Keratinocyte (primary cell): ENCODE measurements at regions not wholly inside any gene's neighbourhood (a gene's known extent, or its start where the extent isn't known, plus 50 kb on each side); places are given as distances from the start of the nearest gene placed in this dataset.

Experiments used
- DNase-seq: peaks from one replicate; pipeline ENCODE4 v3.0.0-alpha.2; 2011; ENCODE audit warnings: low read depth, missing footprints, low spot score
- FAIRE-seq: peaks from 2 replicates; lab custom pipeline; 2011; peaks lifted over from hg19 to GRCh38; lab: Jason Lieb, UNC
- H2AFZ ChIP-seq: 2 replicates; pipeline ENCODE4 v1.6.0; 2012; ENCODE audit warnings: low read length, control low read depth, inconsistent platforms; ENCODE audit not compliant: control insufficient read depth
- H3K27ac ChIP-seq: 2 replicates; pipeline ENCODE4 v1.5.1; 2011; ENCODE audit warnings: low read length; ENCODE audit not compliant: control insufficient read depth, insufficient read depth
- H3K27me3 ChIP-seq: 3 replicates; pipeline ENCODE4 v1.6.0; 2011; ENCODE audit warnings: low read length; ENCODE audit not compliant: control insufficient read depth, insufficient read depth; ENCODE audit errors: extremely low read depth
- H3K36me3 ChIP-seq, 2 experiments: 2 replicates in 1 of 2; 3 replicates in 1 of 2; pipeline ENCODE4 v1.5.1; 2011; ENCODE audit warnings: low read length in 2 of 2, mild to moderate bottlenecking in 1 of 2; ENCODE audit not compliant: control insufficient read depth in 2 of 2, insufficient read depth in 2 of 2; ENCODE audit errors: extremely low read depth in 1 of 2
- H3K4me1 ChIP-seq: 3 replicates; pipeline ENCODE4 v1.5.1; 2011; ENCODE audit warnings: low read length; ENCODE audit not compliant: control insufficient read depth, insufficient read depth; ENCODE audit errors: extremely low read depth
- H3K4me2 ChIP-seq: 3 replicates; pipeline ENCODE4 v1.6.0; 2011; ENCODE audit warnings: low read depth, low read length; ENCODE audit not compliant: control insufficient read depth, insufficient read depth; ENCODE audit errors: extremely low read depth
- H3K4me3 ChIP-seq, 3 experiments: fragments of 200-600 bp in 1 of 3; sonication (generic) in 1 of 3; 2 replicates in 2 of 3; 3 replicates in 1 of 3; pipeline ENCODE4 v1.5.1; 2011 to 2016; ENCODE audit warnings: low read length in 3 of 3, mild to moderate bottlenecking in 3 of 3, control low read depth in 2 of 3, inconsistent platforms in 1 of 3, low read depth in 1 of 3, mixed read lengths in 1 of 3, mixed run types in 1 of 3, moderate library complexity in 1 of 3; ENCODE audit not compliant: control insufficient read depth in 2 of 3, insufficient read depth in 2 of 3; ENCODE audit errors: extremely low read depth in 1 of 3
- H3K79me2 ChIP-seq: 2 replicates; pipeline ENCODE4 v1.6.0; 2012; ENCODE audit warnings: low read length; ENCODE audit not compliant: control insufficient read depth, insufficient read depth
- H3K9ac ChIP-seq: 3 replicates; pipeline ENCODE4 v1.6.0; 2011; ENCODE audit warnings: low read length; ENCODE audit not compliant: control insufficient read depth, insufficient read depth; ENCODE audit errors: extremely low read depth
- H3K9me1 ChIP-seq: 3 replicates; pipeline ENCODE4 v1.6.0; 2011; ENCODE audit warnings: low read length; ENCODE audit not compliant: control insufficient read depth, insufficient read depth; ENCODE audit errors: extremely low read depth
- H3K9me3 ChIP-seq: 2 replicates; pipeline ENCODE4 v1.5.1; 2012; ENCODE audit warnings: low read depth, low read length; ENCODE audit not compliant: control insufficient read depth
- H4K20me1 ChIP-seq: 3 replicates; pipeline ENCODE4 v1.6.0; 2011; ENCODE audit warnings: low read length; ENCODE audit not compliant: control insufficient read depth, insufficient read depth; ENCODE audit errors: extremely low read depth
- EZH2 ChIP-seq: IDR thresholded peaks from one replicate; pipeline ENCODE4 v1.6.1; 2012; ENCODE audit warnings: inconsistent platforms, mild to moderate bottlenecking, low read length, moderate library complexity
- dilution Hi-C: fragments of 300-500 bp; cut with MboI; formaldehyde crosslinking; loops from one replicate; pipeline ENCODE4 v1.7.0; 2020; ENCODE audit warnings: low sequenced_read_pairs; ENCODE audit not compliant: extremely low pct_ligation_motif_present
- TF ChIP-seq, protein P1 (sequence below), 3 experiments: IDR thresholded peaks in 1 of 3; conservative IDR thresholded peaks in 1 of 3; optimal IDR thresholded peaks in 1 of 3; 2 replicates in 2 of 3; 3 replicates in 1 of 3; pipeline versions ENCODE3 to v1.5.1; 2011; ENCODE audit warnings: low read length in 3 of 3, mild to moderate bottlenecking in 3 of 3, moderate library complexity in 2 of 3, control low read depth in 1 of 3, inconsistent platforms in 1 of 3; ENCODE audit not compliant: insufficient read depth in 2 of 3; ENCODE audit errors: extremely low read depth in 1 of 3

- DNase-seq = no peak
- Histone ChIP-seq H3K4me2 (no peak overlapping the region), H3K36me3 (peaks cover 20 to 34% of the 10 kb centered on the region in 2 experiments), H3K9me3 (no peaks in the 10 kb centered on the region), H3K27me3 (no peaks in the 10 kb centered on the region), H3K4me1 (peaks cover 4% of the 10 kb centered on the region), H3K27ac (no peak overlapping the region), H3K4me3 (no peak overlapping the region), H3K79me2 (peaks cover 2% of the 10 kb centered on the region), H3K9me1 (no peaks in the 10 kb centered on the region), H3K9ac (no peak overlapping the region), H4K20me1 (peaks cover 9% of the 10 kb centered on the region), H2AFZ (no peak overlapping the region)
- dilution Hi-C loops = no loop called here
- no peak for TF ChIP-seq EZH2
- TF ChIP-seq, protein P1, sequence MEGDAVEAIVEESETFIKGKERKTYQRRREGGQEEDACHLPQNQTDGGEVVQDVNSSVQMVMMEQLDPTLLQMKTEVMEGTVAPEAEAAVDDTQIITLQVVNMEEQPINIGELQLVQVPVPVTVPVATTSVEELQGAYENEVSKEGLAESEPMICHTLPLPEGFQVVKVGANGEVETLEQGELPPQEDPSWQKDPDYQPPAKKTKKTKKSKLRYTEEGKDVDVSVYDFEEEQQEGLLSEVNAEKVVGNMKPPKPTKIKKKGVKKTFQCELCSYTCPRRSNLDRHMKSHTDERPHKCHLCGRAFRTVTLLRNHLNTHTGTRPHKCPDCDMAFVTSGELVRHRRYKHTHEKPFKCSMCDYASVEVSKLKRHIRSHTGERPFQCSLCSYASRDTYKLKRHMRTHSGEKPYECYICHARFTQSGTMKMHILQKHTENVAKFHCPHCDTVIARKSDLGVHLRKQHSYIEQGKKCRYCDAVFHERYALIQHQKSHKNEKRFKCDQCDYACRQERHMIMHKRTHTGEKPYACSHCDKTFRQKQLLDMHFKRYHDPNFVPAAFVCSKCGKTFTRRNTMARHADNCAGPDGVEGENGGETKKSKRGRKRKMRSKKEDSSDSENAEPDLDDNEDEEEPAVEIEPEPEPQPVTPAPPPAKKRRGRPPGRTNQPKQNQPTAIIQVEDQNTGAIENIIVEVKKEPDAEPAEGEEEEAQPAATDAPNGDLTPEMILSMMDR (optimal IDR thresholded peaks at IDR 0.05 in 1 of 3, IDR thresholded peaks at IDR 0.05 in 1 of 3, conservative IDR thresholded peaks at IDR 0.05 in 1 of 3; ENCODE audit: extremely low read depth in 1 of 3, insufficient read depth in 2 of 3, low read length in 3 of 3) = no peak
- no peak for FAIRE-seq
Measured at GRCh38 chr12:124456133-124456651, 111.2 kb downstream of the NCOR2 start.

GRCh38 chr12:124455336-124455735 is 112.1 kb downstream of the NCOR2 start:
- H3K4me3 ChIP-seq = no peak overlapping the region
- dilution Hi-C loops = no loop called here
- FAIRE-seq (no peak), DNase-seq (no peak)
- H3K36me3 ChIP-seq = peaks cover 20 to 32% of the 10 kb centered on the region in 2 experiments
- no peak overlapping the region for H3K27ac ChIP-seq
- no peak for TF ChIP-seq EZH2
- TF ChIP-seq, protein P1 (optimal IDR thresholded peaks at IDR 0.05 in 1 of 3, IDR thresholded peaks at IDR 0.05 in 1 of 3, conservative IDR thresholded peaks at IDR 0.05 in 1 of 3; ENCODE audit: extremely low read depth in 1 of 3, insufficient read depth in 2 of 3, low read length in 3 of 3) = no peak
- no peak overlapping the region for H3K4me2 ChIP-seq
- H3K9me1 ChIP-seq = no peaks in the 10 kb centered on the region
- no peaks in the 10 kb centered on the region for H3K9me3 ChIP-seq
- peaks cover 4% of the 10 kb centered on the region for H3K4me1 ChIP-seq
- H2AFZ ChIP-seq = no peak overlapping the region
- peaks cover 9% of the 10 kb centered on the region for H4K20me1 ChIP-seq
- peaks cover 2% of the 10 kb centered on the region for H3K79me2 ChIP-seq
- H3K9ac ChIP-seq = no peak overlapping the region
- no peaks in the 10 kb centered on the region for H3K27me3 ChIP-seq
